ENCODE measurements at regions not wholly inside any gene's neighbourhood (a gene's known extent, or its start where the extent isn't known, plus 50 kb on each side); places are given as distances from the start of the nearest gene placed in this dataset.

GRCh38 chr5:8848997-8849594 is 696.8 kb downstream of the SEMA5A start:
- H3K9ac ChIP-seq (replicated peaks in 1 of 4; ENCODE audit: extremely low read depth in 1 of 4, low read depth in 3 of 4, low read length in 3 of 4): no peak overlapping the region

More at GRCh38 chr5:8848997-8849594, 696.8 kb downstream of the SEMA5A start:
- H2AK5ac ChIP-seq (ENCODE audit: low read depth, low read length): no peak overlapping the region
- no peak overlapping the region for H2BK20ac ChIP-seq (ENCODE audit: low read length)
- no peak overlapping the region for H4K91ac ChIP-seq (replicated peaks; ENCODE audit: insufficient read length, low read length)
- no peaks in the 10 kb centered on the region for H3K36me3 ChIP-seq (ENCODE audit: control insufficient read depth in 2 of 4, insufficient read depth in 4 of 4, low read length in 3 of 4)
- no peak overlapping the region for H3K23ac ChIP-seq (ENCODE audit: insufficient read length)
- WGBS, 2 experiments (ENCODE audit: extremely low coverage in 1 of 2, insufficient coverage in 1 of 2, insufficient read length in 1 of 2, insufficient replicate concordance in 2 of 2, low coverage in 1 of 2, low lambda C conversion rate in 2 of 2, missing lambda C conversion rate in 1 of 2): 99% methylated on average over 3 of the region's 3 CpGs; no CpG with 5 or more reads in 1 of the 2 experiments
- no peak overlapping the region for H2BK120ac ChIP-seq (replicated peaks; ENCODE audit: low read depth, low read length)
- DNase-seq (ENCODE audit: low read depth in 1 of 2, low spot score in 2 of 2): no peak
- H2AFZ ChIP-seq (ENCODE audit: low read length): no peak overlapping the region
- no peak overlapping the region for H4K5ac ChIP-seq (ENCODE audit: insufficient read length, low read depth, low read length)
- no peak overlapping the region for H2BK12ac ChIP-seq (ENCODE audit: low read depth, low read length)
- no peaks in the 10 kb centered on the region for H3K79me2 ChIP-seq (ENCODE audit: control insufficient read depth in 1 of 2, insufficient read depth in 2 of 2, low read length in 2 of 2)
- no peak overlapping the region for H3K4me3 ChIP-seq (ENCODE audit: extremely low read depth in 1 of 4, insufficient read depth in 2 of 4, low read depth in 3 of 4, low read length in 4 of 4)
- no peak overlapping the region for H3K14ac ChIP-seq (ENCODE audit: insufficient read length)
- H3K27ac ChIP-seq (ENCODE audit: low read depth, low read length): no peak overlapping the region
- H3K4me2 ChIP-seq (ENCODE audit: insufficient read depth in 1 of 2, low read depth in 2 of 2, low read length in 2 of 2): no peak overlapping the region
- no peaks in the 10 kb centered on the region for H3K79me1 ChIP-seq (ENCODE audit: low read depth, low read length)
- no peak overlapping the region for H3K18ac ChIP-seq (ENCODE audit: extremely low read depth, low read length)
- H3K4ac ChIP-seq (replicated peaks; ENCODE audit: insufficient read length, low read depth, low read length): no peak overlapping the region
- no peak for FAIRE-seq
- H4K20me1 ChIP-seq (replicated peaks in 1 of 2; ENCODE audit: control insufficient read depth in 1 of 2, insufficient read depth in 2 of 2, low read length in 2 of 2): no peaks in the 10 kb centered on the region
- ChIA-PET CTCF (ENCODE audit: partially characterized antibody) (no interaction called here), POLR2A (ENCODE audit: partially characterized antibody) (no interaction called here)
- H3K4me1 ChIP-seq (replicated peaks in 1 of 4; ENCODE audit: control insufficient read depth in 3 of 4, insufficient read depth in 4 of 4, low read length in 3 of 4): no peaks in the 10 kb centered on the region; a peak in 1 of 7 replicates
- no peaks in the 10 kb centered on the region for H3K9me3 ChIP-seq (ENCODE audit: insufficient read depth in 2 of 2, low read depth in 1 of 2, low read length in 1 of 2)
- peak overlapping the region; percentile 2 for H3K56ac ChIP-seq (replicated peaks; ENCODE audit: insufficient read length, low read depth, low read length)
- no peaks in the 10 kb centered on the region for H3K23me2 ChIP-seq (ENCODE audit: low read depth, low read length)
- H2BK5ac ChIP-seq (ENCODE audit: low read depth, low read length): no peak overlapping the region
- no peak overlapping the region for H4K8ac ChIP-seq (ENCODE audit: extremely low read depth, insufficient read depth, low read length)
- H3K27me3 ChIP-seq (replicated peaks in 1 of 4; ENCODE audit: control insufficient read depth in 3 of 4, extremely low read depth in 1 of 4, insufficient read depth in 3 of 4, low read length in 3 of 4): no peaks in the 10 kb centered on the region
- TF ChIP-seq SP2 (IDR thresholded peaks at IDR 0.05; ENCODE audit: low read length): no peak
- TF ChIP-seq SP4 (IDR thresholded peaks at IDR 0.05; ENCODE audit: low read length): no peak
- TF ChIP-seq CTCF (IDR thresholded peaks at IDR 0.05; ENCODE audit: control extremely low read depth in 1 of 3, insufficient read depth in 1 of 3, low read depth in 1 of 3, low read length in 3 of 3): no peak
- no peak for TF ChIP-seq RBBP5 (IDR thresholded peaks at IDR 0.05; ENCODE audit: borderline replicate concordance, low read depth, low read length)
- TF ChIP-seq SRF (IDR thresholded peaks at IDR 0.05; ENCODE audit: low read depth, low read length): no peak
- TF ChIP-seq SIRT6 (IDR thresholded peaks at IDR 0.05; ENCODE audit: low read length): no peak
- TF ChIP-seq MAX (IDR thresholded peaks at IDR 0.05): no peak
- no peak for TF ChIP-seq JUN (IDR thresholded peaks at IDR 0.05; ENCODE audit: low read depth, low read length)
- no peak for TF ChIP-seq ZNF274 (IDR thresholded peaks at IDR 0.05; ENCODE audit: borderline replicate concordance, extremely low read depth, low read length)
- no peak for TF ChIP-seq SIX5 (IDR thresholded peaks at IDR 0.05; ENCODE audit: low read depth, low read length)
- no peak for TF ChIP-seq SAP30 (IDR thresholded peaks at IDR 0.05; ENCODE audit: insufficient read depth, insufficient replicate concordance, low read length)
- TF ChIP-seq FOSL1 (IDR thresholded peaks at IDR 0.05; ENCODE audit: insufficient read depth, low read depth, low read length): no peak
- no peak overlapping the region for H2BK15ac ChIP-seq (ENCODE audit: low read length)

All from H1 (cell line).